ENCODE measurements at regions not wholly inside any gene's neighbourhood (a gene's known extent, or its start where the extent isn't known, plus 50 kb on each side); places are given as distances from the start of the nearest gene placed in this dataset.

DNA sequence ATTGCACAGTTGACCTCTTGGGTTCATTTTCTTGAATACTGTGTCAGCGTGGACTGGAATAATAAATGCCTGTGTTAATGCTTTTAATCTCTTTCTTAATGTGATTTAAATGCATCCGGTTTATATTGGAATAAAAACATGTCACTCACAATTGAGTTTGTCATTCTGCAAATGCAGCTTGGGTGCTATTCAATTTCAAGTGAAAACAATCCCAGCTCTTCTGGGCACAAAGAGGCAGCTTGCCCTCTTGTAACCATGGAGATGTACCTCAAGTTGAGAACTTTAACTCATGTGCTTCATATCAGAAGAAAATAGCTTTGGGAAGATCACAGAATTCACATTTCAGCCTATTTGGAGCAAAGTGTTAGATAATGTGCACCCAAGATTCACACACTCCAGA, 355.7 kb upstream of the GNPDA2 start:
- no peak overlapping the region for H3K27ac ChIP-seq (ENCODE audit: low read length)
- WGBS (ENCODE audit: insufficient coverage) = no CpG with 5 or more reads among the region's 2 CpGs
- H3K4me3 ChIP-seq (ENCODE audit: low read length) = no peak overlapping the region
- H3K27me3 ChIP-seq (ENCODE audit: control insufficient read depth, insufficient read depth, low read length) = no peaks in the 10 kb centered on the region
- H3K4me1 ChIP-seq (ENCODE audit: control insufficient read depth, insufficient read depth, low read length) = no peaks in the 10 kb centered on the region
- no peaks in the 10 kb centered on the region for H3K9me3 ChIP-seq (replicated peaks; ENCODE audit: control insufficient read depth, low read depth, low read length)
- no peaks in the 10 kb centered on the region for H3K36me3 ChIP-seq (ENCODE audit: control insufficient read depth, insufficient read depth, low read length)
- no peak for DNase-seq

DNA sequence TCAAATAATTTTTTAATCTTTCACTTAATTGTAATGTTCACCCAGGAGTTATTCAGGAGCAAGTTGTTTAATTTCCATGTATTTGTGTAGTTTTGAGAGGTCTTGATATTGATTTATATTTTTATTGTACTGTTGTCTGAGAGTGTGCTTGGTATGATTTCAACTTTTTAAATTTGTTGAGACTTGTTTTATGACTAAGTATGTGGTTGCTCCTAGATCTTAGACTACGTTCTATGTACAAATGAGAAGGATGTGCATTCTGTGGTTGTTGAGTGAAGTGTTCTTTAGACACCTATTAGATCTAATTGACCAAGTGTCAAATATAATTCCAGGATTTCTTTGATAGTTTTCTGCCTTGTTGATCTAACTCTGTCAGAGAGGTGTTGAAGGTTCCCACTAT, 353.3 kb upstream of the GNPDA2 start:
- no CpG with 5 or more reads among the region's 1 CpG for WGBS (ENCODE audit: insufficient coverage)
- H3K27me3 ChIP-seq (ENCODE audit: control insufficient read depth, insufficient read depth, low read length) = no peaks in the 10 kb centered on the region
- H3K4me1 ChIP-seq (ENCODE audit: control insufficient read depth, insufficient read depth, low read length) = no peaks in the 10 kb centered on the region
- H3K36me3 ChIP-seq (ENCODE audit: control insufficient read depth, insufficient read depth, low read length) = no peaks in the 10 kb centered on the region
- DNase-seq = no peak
- H3K4me3 ChIP-seq (ENCODE audit: low read length) = no peak overlapping the region
- no peak overlapping the region for H3K27ac ChIP-seq (ENCODE audit: low read length)
- no peaks in the 10 kb centered on the region for H3K9me3 ChIP-seq (replicated peaks; ENCODE audit: control insufficient read depth, low read depth, low read length)

DNA sequence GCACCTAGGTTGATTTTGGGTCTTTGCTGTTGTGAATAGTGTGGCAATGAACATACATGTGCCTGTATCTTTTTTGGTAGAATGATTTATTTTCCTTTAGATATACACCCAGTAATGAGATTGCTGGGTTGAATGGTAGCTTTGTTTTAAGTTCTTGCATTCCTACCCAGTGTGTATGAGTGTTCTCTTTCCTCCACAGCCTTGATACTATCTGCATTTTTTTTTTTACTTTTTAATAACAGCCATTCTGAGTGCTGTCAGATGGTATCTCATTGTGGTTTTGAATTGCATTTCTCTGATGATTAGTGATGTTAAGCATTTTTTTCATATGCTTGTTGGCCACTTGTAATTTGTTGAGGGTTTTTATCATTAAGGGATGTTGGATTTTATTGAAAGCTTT, 351.8 kb upstream of the GNPDA2 start:
- H3K36me3 ChIP-seq (ENCODE audit: control insufficient read depth, insufficient read depth, low read length) = no peaks in the 10 kb centered on the region
- no peak overlapping the region for H3K27ac ChIP-seq (ENCODE audit: low read length)
- H3K4me1 ChIP-seq (ENCODE audit: control insufficient read depth, insufficient read depth, low read length) = no peaks in the 10 kb centered on the region
- H3K4me3 ChIP-seq (ENCODE audit: low read length) = no peak overlapping the region
- no peak for DNase-seq
- no peaks in the 10 kb centered on the region for H3K27me3 ChIP-seq (ENCODE audit: control insufficient read depth, insufficient read depth, low read length)
- no peaks in the 10 kb centered on the region for H3K9me3 ChIP-seq (replicated peaks; ENCODE audit: control insufficient read depth, low read depth, low read length)

DNA sequence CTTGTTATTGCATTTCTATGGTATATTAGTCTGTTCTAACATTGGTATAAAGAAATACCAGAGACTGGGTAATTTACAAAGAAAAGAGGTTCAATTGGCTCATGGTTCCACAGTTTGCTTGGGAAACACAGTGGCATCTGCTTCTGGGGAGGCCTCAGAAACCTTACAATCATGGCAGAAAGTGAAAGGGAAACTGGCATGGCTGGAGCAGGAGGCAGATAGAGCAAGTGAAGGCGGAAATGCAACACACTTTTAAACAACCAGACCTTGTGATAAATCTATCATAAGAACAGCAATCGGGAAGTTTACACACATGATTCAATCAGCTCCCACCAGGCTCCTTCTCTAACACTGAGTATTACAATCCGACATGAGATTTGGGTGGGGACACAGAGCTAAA, 346.6 kb upstream of the GNPDA2 start:
- WGBS (ENCODE audit: insufficient coverage) = no CpG with 5 or more reads among the region's 3 CpGs
- Histone ChIP-seq H3K4me3 (ENCODE audit: low read length) (no peak overlapping the region), H3K27me3 (ENCODE audit: control insufficient read depth, insufficient read depth, low read length) (no peaks in the 10 kb centered on the region), H3K36me3 (ENCODE audit: control insufficient read depth, insufficient read depth, low read length) (no peaks in the 10 kb centered on the region), H3K27ac (ENCODE audit: low read length) (no peak overlapping the region), H3K4me1 (ENCODE audit: control insufficient read depth, insufficient read depth, low read length) (no peaks in the 10 kb centered on the region), H3K9me3 (replicated peaks; ENCODE audit: control insufficient read depth, low read depth, low read length) (no peaks in the 10 kb centered on the region)
- DNase-seq = no peak

DNA sequence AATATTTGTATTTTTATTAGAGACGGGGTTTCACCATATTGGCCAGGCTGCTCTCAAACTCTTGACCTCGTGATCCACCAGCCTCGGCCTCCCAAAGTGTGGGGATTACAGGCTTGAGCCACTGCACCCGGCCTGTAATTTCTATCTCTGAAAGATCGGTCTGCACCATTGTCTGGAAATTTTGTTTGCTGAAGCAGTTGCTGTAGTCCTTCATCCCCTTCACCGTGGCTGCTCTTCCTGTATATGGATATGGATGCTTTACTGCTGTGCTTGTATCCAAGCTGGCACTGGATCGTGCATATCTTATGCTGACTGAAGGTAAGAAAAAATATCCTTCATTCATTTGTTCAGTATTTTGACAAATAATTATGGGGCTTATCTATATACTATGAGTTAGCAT, 338.4 kb upstream of the GNPDA2 start:
- no peak overlapping the region for H3K4me3 ChIP-seq (ENCODE audit: low read length)
- H3K4me1 ChIP-seq (ENCODE audit: control insufficient read depth, insufficient read depth, low read length) = peaks cover 2% of the 10 kb centered on the region
- no peaks in the 10 kb centered on the region for H3K9me3 ChIP-seq (replicated peaks; ENCODE audit: control insufficient read depth, low read depth, low read length)
- peak; percentile 11 for DNase-seq
- H3K36me3 ChIP-seq (ENCODE audit: control insufficient read depth, insufficient read depth, low read length) = no peaks in the 10 kb centered on the region
- no peak overlapping the region for H3K27ac ChIP-seq (ENCODE audit: low read length)
- no CpG with 5 or more reads among the region's 7 CpGs for WGBS (ENCODE audit: insufficient coverage)
- H3K27me3 ChIP-seq (ENCODE audit: control insufficient read depth, insufficient read depth, low read length) = no peaks in the 10 kb centered on the region

DNA sequence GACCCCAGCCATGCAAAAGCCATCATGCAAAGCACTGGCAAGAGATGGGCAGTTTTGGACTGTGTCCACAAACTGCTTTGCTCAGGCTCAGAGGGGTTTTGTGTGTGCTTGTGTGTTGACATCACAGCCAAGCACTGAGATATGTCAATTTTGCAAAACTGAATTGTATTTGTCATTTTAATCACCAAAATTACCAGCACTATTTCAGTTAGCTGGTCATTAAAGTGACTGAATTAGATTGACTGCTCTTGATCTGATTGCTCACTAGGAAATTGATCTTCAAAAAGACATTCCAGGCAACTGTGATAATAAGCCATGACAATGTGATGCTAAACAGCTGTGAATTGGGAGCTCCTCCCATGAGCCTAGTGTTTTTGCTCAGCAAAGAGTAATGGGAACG, 337.3 kb upstream of the GNPDA2 start:
- Histone ChIP-seq H3K36me3 (ENCODE audit: control insufficient read depth, insufficient read depth, low read length) (no peaks in the 10 kb centered on the region), H3K9me3 (replicated peaks; ENCODE audit: control insufficient read depth, low read depth, low read length) (no peaks in the 10 kb centered on the region), H3K27ac (ENCODE audit: low read length) (peak overlapping the region; percentile 21), H3K4me3 (ENCODE audit: low read length) (no peak overlapping the region), H3K27me3 (ENCODE audit: control insufficient read depth, insufficient read depth, low read length) (no peaks in the 10 kb centered on the region), H3K4me1 (ENCODE audit: control insufficient read depth, insufficient read depth, low read length) (peaks cover 2% of the 10 kb centered on the region)
- DNase-seq = peak; percentile 69
- whole genome bisulfite sequencing (ENCODE audit: insufficient coverage) = no CpG with 5 or more reads among the region's 1 CpG

DNA sequence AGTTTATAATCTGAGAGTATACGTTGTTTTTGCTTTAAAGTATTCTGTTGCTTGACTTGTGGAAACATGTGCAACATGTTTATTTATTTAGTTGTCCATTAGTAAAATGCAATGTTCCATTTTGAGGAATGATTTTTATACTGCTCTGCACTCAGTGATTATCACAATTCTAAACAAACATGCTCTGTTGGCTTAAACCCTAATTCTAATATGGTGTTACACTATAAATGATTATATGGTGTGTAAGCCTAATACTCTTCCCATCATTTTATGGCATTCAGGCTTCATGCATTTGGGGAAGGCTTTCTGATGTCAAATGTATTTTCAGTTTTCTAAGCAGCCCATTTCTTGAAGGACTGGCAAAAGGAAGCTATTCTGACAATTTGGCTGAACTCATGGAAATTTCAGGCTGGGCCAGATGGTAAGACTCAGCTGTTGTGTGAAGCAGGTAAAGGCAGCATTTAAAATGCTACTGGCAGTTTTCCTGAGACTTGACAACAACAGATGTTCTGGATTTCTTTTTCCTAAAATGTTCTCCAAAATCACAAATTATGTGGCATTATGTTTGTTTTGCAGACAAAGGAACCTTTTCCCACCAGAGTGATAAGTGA, 336.7 kb upstream of the GNPDA2 start:
- Histone ChIP-seq H3K36me3 (ENCODE audit: control insufficient read depth, insufficient read depth, low read length) (no peaks in the 10 kb centered on the region), H3K9me3 (replicated peaks; ENCODE audit: control insufficient read depth, low read depth, low read length) (no peaks in the 10 kb centered on the region), H3K27me3 (ENCODE audit: control insufficient read depth, insufficient read depth, low read length) (no peaks in the 10 kb centered on the region), H3K4me1 (ENCODE audit: control insufficient read depth, insufficient read depth, low read length) (peaks cover 2% of the 10 kb centered on the region), H3K27ac (ENCODE audit: low read length) (no peak overlapping the region), H3K4me3 (ENCODE audit: low read length) (no peak overlapping the region)
- no CpG with 5 or more reads among the region's 1 CpG for WGBS (ENCODE audit: insufficient coverage)
- peak; percentile 87 for DNase-seq

DNA sequence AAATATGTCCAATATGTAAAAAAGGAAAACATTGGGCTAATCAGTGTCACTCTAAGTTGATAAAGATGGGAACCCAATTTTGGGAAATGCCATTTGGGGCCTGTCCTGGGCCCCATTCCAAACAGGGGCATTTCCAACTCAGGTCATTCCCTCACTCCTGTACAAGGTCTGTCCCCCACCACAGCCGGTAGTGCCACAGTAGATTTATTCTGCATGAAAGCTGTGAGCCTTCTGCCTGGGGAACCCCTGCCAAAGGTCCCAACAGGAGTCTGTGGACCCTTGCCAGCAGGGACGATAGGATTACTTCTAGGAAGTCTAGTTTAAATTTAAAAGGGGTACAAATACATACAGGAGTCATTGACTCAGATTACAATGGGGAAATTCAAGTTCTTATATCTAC, 317.6 kb upstream of the GNPDA2 start:
- no peaks in the 10 kb centered on the region for H3K27me3 ChIP-seq (ENCODE audit: control insufficient read depth, insufficient read depth, low read length)
- H3K4me3 ChIP-seq (ENCODE audit: low read length) = no peak overlapping the region
- H3K9me3 ChIP-seq (replicated peaks; ENCODE audit: control insufficient read depth, low read depth, low read length) = peaks cover 10% of the 10 kb centered on the region
- H3K36me3 ChIP-seq (ENCODE audit: control insufficient read depth, insufficient read depth, low read length) = no peaks in the 10 kb centered on the region
- peak; percentile 14 for DNase-seq
- WGBS (ENCODE audit: insufficient coverage) = no CpG with 5 or more reads among the region's 2 CpGs
- H3K4me1 ChIP-seq (ENCODE audit: control insufficient read depth, insufficient read depth, low read length) = peaks cover 4% of the 10 kb centered on the region
- H3K27ac ChIP-seq (ENCODE audit: low read length) = no peak overlapping the region

DNA sequence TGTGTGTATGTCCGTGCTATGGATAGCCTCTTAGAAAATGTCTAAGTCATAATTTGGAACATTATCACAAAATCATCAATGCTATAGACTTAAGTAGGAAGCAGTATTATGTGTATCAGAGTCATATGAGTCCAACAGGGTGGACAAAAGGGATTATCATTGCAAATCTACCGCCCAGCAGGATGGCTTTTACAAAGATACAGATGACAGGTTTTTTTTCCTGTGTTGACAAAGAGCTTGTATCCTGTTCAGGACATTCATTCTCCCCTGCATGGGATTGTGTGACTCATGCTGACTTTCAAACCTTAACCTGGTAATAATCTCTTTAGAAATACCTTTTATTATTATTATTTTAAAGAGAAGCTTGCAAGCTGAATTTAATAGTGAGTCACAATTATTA, 310.3 kb upstream of the GNPDA2 start:
- Histone ChIP-seq H3K9me3 (replicated peaks; ENCODE audit: control insufficient read depth, low read depth, low read length) (no peaks in the 10 kb centered on the region), H3K27ac (ENCODE audit: low read length) (no peak overlapping the region), H3K27me3 (ENCODE audit: control insufficient read depth, insufficient read depth, low read length) (no peaks in the 10 kb centered on the region), H3K36me3 (ENCODE audit: control insufficient read depth, insufficient read depth, low read length) (no peaks in the 10 kb centered on the region), H3K4me1 (ENCODE audit: control insufficient read depth, insufficient read depth, low read length) (no peaks in the 10 kb centered on the region), H3K4me3 (ENCODE audit: low read length) (no peak overlapping the region)
- no CpG with 5 or more reads among the region's 2 CpGs for WGBS (ENCODE audit: insufficient coverage)
- no peak for DNase-seq

DNA sequence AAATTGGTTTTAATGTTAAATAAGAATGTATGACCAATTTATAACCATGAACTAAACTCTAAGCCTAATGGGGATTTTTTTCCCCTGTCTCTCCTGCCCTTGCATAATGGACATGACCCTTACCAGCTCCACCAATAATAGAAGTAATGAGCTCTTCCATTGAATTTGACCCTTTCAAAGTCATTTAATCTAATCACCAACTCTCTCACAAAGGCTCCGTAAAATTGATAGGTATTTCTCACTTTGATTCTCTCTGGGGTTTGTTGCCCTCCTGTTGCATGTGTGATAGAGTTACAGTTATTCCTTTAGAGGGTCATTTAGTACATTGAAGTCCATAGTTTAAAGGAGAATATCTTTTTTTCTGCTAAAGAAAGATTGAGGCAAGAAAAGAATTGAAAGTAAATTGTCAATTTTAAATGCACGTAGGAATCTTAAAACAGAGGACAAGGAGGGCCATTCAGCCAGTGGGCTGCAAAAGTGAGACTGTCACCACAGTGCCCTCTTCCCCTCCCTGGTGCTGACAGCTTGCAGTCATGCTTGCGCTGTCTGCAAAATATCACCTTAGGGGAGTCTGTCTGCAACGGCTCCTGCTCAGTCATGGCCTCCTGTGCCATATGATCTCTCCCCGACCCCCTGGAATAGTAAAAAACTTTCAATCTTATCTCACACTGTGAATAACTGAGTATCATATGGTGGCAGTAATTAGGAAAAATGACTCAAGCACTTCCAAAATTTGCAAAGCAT, 307.5 kb upstream of the GNPDA2 start:
- no peaks in the 10 kb centered on the region for H3K36me3 ChIP-seq (ENCODE audit: control insufficient read depth, insufficient read depth, low read length)
- no peak overlapping the region for H3K27ac ChIP-seq (ENCODE audit: low read length)
- WGBS (ENCODE audit: insufficient coverage) = 29% methylated on average over 1 of the region's 5 CpGs
- H3K27me3 ChIP-seq (ENCODE audit: control insufficient read depth, insufficient read depth, low read length) = no peaks in the 10 kb centered on the region
- H3K4me1 ChIP-seq (ENCODE audit: control insufficient read depth, insufficient read depth, low read length) = no peaks in the 10 kb centered on the region
- H3K9me3 ChIP-seq (replicated peaks; ENCODE audit: control insufficient read depth, low read depth, low read length) = no peaks in the 10 kb centered on the region
- no peak for DNase-seq
- H3K4me3 ChIP-seq (ENCODE audit: low read length) = no peak overlapping the region

DNA sequence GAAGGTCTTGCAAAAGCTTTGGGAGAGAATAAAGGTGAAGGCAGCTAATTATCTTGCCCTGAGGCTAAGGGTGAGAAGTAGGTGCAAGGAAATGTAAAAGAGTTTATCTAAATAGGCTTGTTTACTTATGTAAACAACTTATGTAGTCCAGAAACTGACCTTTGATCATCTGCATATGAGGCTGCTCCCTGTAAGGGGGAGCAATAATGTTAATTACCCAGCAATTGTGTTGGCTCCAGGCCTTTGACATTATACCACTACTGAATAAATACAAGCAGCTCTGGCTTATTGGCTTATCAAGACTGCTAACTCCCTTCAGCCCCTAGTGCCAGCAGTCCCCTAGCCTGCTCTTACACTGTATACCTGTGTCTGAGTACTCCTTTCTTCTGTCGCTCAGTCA, 303.7 kb upstream of the GNPDA2 start:
- no peaks in the 10 kb centered on the region for H3K36me3 ChIP-seq (ENCODE audit: control insufficient read depth, insufficient read depth, low read length)
- DNase-seq = no peak
- no peaks in the 10 kb centered on the region for H3K4me1 ChIP-seq (ENCODE audit: control insufficient read depth, insufficient read depth, low read length)
- no CpG with 5 or more reads among the region's 1 CpG for WGBS (ENCODE audit: insufficient coverage)
- no peaks in the 10 kb centered on the region for H3K27me3 ChIP-seq (ENCODE audit: control insufficient read depth, insufficient read depth, low read length)
- H3K4me3 ChIP-seq (ENCODE audit: low read length) = no peak overlapping the region
- H3K27ac ChIP-seq (ENCODE audit: low read length) = no peak overlapping the region
- H3K9me3 ChIP-seq (replicated peaks; ENCODE audit: control insufficient read depth, low read depth, low read length) = no peaks in the 10 kb centered on the region

All from muscle of leg (tissue), 3 donors.